COR-L47 (cell line): ENCODE measurements at regions not wholly inside any gene's neighbourhood (a gene's known extent, or its start where the extent isn't known, plus 50 kb on each side); places are given as distances from the start of the nearest gene placed in this dataset.
"Not testable (repeated sequence)": the region's sequence is repeated elsewhere in the genome, so short reads cannot be mapped to it uniquely, and the experiment has no call there.

Experiments
- DNase-seq: peaks from one replicate; lab custom pipeline; 2025; lab: John Stamatoyannopoulos, UW

DNA sequence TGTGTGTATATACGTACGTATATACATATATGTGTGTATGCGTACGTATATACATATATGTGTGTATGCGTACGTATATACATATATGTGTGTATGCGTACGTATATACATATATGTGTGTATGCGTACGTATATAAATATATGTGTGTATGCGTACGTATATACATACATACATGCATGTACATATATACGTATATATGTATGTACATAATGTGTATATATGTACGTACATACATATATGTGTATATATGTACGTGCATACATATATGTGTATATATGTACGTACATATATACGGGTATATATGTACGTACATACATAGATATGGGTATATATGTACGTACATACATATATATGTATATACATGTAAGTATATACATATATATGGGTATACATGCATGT lies 332.1 kb downstream of the CRPPA start:
- no peak for DNase-seq

DNA sequence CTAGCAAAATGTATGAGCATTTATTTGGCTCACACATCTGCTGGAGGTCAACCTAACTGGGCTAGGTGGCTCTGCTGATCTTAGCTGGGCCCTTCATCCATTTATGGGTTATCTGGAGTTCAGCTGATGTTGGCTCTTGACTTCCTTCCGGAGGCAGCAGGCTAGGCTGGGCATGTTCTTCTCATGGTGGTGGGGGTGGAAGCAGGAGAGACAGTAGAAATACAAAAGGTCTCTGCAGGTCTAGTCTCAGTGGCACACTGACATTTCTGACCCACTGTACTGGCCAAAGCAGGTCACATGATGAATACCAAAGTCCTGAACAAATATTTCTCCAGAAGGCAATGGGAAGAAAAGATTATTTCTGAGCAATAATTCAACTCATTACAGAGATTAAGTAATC lies 334.6 kb downstream of the CRPPA start:
- no peak for DNase-seq

DNA sequence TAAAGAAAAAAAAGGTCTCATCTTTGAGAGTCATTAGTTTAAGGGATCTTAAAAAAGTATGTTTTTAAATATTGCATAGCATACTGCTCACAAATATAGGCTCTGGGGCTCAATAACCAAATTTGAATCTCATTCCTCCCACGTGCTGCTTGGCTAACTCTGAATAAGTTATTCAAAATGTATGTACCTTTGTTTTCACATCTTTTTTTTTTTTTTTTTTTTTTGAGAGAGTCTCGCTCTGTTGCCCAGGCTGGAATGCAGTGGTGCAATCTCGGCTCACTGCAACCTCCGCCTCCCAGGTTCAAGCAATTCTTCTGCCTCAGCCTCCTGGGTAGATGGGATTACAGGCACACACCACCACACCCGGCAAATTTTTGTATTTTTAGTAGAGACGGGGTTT lies 335.6 kb downstream of the CRPPA start:
- not testable (repeated sequence) for DNase-seq

DNA sequence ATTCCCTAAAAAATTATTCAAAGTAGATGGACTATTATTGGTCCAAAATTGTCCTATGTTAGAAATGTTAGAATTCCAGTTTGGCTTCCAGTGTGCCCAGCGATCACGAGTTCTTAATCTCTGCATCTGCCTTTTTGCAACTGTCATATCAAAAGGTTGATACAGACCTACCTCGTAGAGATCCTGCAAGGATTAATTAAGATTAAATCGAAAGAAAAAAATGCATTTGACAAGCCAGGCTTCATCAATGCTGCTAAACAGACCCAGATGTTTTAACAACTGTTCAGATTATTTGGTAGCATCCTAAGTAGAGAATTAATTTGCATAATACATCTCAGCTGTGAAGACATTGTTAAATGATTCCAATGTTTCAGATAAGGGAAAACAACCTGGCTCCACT lies 336.5 kb downstream of the CRPPA start:
- no peak for DNase-seq

DNA sequence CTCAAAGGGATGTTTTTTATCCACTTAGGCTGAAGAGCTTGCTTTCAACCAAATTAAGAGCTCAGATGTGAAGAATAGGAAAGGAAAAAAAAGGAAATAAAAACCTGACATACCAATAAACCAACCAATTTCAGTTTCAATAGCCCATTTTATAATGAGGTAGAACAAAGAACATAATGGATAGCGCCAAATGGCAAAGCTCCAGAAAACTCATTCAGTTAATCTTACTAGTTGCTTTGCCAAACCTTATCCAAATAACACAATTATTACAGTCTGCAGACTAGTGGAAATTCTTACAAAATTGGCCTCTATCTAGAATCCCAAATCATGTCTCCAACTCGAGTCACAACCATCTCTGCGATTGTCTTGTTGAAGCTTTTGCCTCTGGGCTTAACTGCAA lies 337.0 kb downstream of the CRPPA start:
- peak; percentile 39 for DNase-seq

DNA sequence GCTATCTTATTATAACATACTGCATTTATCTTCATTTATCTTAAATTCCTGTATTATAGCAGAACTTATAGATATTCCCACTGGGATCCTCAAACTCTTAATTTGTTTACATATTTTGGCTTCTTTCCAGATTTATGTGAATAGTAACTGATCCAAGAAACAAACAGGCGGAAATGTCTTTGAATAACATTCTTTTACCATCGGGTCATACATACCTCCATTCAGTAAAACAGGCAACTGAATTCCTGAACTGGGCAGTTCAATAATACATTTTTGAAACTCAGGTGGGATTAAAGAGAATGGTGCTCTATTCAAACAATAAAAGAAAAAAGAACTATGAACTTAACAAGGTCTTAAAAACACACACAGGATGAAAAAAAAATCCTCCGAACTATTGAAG lies 337.4 kb downstream of the CRPPA start:
- no peak for DNase-seq

DNA sequence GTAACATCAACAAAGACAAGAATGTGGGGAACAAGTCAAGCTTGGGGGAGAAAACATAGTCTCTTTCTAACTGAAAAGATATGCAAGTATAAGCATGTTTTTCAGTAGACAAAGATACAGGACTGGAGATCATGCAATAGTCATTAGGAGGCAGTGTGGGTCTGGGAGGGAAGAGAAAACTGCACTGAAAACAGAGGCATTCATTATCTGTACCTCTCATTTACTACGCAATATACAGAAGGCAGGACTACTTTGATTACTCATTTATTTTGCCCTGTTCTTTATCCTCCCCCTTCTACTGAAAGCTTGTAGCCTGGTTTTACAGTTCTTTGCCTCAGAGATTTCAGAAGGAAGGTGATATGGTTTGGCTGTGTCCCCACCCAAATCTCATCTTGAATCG lies 341.2 kb downstream of the CRPPA start:
- no peak for DNase-seq

DNA sequence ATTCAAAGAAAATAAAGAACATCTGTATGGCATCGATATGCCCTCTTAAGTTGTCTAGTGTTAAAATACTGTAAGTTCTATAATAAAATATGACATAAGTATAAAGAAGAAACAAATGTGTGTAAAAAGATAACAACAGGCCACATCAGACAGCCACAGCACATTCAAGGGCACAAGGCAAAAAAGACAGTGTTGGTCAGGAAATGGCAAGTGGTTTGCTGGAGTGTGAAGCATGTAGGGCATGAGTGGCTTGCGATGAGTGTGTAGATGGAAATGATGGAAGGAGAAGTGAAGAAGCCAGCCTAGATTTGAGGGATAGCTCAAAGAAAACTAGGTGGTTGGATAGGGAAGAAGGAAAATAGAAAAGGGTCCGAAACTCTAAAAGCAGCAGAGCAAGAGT lies 341.6 kb downstream of the CRPPA start:
- no peak for DNase-seq

DNA sequence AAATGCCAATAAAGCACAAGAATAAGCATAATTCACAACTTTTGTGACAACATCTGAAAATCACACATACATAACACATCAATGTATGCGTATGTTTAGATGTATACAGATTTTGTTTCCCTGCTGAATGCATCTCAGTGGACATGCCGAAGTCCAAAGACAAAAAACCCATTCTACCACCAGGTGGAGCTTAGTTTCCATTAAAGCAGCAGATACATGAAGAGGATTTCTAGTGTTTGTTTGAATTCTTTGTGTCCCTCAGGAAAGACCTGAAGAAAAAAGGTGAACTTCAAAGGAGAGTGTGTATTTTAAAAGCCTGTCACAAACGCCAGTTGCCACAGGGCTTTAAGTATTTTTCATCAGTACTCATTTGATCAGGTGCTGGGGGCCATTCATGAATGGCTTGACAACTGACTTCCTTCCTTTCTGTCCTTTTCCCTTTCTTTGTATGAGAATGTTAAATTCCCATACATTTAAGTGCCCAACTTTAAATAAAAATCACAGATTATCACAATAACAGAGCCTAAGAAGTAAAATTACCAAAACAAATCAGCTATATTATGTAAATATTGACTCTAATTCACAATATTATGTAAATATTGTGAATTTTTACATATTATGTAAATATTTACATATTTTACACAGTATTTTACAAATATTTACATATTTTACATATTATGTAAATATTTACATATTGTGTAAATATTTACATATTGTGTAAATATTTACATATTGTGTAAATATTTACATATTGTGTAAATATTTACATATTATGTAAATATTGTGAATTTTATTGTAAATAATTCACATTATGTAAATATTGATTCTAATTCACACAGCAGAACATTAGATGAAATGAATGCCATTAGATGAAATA lies 343.0 kb downstream of the CRPPA start:
- DNase-seq: peak; percentile 35

DNA sequence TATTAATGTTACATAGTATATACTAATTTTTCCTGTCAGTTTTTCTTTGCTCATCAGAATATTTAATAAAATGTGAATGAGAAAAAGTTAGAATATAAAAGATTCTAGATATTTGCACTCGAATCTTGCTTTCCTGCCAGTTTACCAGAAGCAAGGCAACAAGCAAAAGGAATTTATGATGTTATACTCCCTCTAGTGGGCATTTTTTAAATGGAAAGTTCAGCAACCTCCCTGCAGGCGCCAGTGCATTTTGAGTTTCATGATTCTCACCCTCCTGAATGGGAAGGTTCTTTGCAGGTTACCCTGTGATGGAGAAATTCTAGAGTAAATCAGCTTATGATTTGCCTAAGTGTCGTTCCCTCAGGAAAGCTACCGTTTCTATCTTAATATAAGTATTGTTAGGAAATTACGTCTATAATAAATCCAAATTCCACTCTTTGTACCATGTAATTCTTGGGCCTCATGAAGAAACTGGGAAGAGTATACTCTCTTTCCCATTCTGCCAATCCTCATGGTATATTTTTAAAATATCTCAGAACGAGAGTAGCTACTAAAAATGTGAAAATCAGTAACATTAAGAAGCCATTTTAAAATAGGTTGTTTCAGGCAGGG lies 350.0 kb downstream of the CRPPA start:
- peak; percentile 43 for DNase-seq

DNA sequence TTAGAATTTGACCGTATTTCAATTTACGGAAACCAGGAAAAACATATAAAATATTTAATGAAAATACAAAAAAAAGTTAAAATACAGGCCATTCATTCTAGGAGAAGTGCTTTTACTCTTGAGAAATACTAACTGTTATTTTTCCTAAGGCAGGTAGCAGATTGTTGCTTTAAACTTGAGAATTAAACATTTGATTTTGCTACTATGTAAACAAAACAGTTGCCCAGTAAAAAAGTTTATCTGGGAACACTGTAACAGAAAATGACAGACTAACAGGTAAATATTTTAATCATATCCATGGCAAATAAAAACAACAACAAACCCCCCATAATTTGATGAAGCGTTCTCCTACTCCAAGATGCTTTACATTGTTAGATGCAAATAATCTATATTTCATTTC lies 350.5 kb downstream of the CRPPA start:
- DNase-seq: no peak

DNA sequence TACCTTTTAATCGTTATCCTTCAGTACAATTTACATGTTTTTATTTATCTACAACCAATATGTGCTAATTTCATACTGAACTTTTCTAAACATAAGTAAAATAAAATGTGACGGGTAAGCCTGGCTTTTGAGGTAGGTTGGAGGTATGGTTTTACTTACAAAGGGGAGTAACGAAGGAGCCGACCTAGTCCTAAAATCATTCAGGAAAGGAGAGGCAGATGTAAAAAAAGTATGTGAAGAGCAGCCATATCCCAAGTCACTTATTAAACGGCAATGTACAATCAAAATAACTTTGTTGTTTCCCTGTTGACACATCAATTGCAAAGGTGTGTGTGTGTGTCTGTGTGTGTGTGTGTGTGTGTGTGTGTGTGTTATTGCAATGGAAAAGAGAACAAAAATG lies 351.3 kb downstream of the CRPPA start:
- no peak for DNase-seq

DNA sequence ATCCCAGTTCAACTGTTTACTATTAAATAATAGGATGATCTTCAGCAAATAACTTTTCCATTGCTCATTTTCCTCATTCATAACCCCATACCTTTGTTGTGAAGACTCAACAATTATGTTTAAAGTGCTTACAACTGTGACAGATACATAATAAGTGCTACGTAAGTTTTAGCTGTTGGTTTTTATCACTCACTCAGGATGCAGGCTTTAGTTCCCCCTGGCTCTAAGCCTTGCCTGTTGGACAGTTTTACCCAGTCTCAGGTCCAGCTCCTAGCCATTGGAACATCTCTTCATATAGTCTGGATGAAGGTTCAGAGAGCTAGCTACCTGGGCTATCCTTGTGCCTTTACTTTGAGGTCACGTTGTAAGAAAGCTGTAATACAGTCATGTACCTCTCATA lies 353.2 kb downstream of the CRPPA start:
- no peak for DNase-seq

DNA sequence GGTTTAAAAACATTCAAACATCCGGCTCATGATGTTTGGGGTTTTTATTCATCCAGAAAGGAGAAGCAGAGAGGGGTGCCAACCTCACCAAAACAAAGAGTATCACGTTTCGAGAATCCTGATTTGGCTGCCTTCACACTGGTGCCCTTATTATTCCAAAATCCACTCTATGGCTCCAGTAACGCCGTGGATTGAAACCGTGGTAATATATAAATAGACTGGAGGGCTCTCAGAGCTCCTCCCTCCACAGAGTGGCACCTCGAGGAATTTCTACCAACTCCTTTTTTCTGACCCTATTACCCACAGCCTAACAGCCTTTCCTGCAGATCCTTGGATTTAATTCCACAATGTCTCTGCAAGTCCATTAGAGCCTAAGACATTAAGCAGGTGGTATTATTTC lies 353.6 kb downstream of the CRPPA start:
- peak; percentile 39 for DNase-seq

DNA sequence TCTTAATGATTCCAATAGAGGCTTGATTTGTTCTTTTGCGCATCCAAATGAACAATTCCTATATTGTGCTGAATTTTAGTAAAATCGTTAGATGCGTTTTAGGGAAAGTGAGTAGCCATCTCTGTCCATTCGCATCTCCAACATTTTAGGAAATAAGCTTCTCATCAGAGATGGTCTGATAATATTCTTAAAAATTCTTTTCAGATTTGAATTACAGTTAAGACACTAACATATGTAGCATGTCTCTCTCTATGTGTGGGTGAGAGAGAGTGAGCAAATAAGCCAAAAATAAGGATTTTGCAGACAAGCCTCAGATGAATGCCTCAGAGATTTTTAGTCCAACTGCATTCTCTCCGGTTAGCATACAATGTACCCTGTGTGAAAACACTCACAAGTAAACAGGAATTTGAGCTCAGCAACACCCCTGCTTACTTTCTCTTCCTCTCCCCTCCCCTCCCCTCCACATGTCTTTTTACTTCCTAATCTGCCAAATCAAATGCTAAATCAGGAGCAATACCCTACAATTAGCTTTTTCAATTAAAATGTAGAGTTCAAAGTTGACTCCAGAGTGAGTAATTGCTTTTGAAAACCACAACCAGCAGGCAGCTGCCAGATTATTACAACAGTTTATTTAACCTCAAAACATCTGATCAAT lies 354.4 kb downstream of the CRPPA start:
- peak; percentile 22 for DNase-seq

DNA sequence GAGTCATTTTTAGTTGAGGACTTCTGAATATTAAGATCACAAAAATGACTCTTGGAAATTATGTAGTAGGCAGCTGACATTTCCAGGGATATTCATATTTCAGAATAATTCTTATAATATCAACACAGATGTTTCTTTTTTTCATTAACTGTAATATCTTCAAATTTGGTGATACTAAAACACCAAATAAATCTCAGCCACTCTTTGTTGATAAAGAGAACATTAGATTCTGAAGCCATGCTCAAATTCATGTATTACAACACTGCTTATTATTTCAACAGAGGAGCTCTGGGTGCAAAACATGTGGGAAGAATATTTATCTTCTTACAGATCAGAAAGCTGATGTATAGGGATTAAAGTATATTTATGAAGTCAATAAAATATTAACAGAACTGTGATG lies 355.4 kb downstream of the CRPPA start:
- no peak for DNase-seq

DNA sequence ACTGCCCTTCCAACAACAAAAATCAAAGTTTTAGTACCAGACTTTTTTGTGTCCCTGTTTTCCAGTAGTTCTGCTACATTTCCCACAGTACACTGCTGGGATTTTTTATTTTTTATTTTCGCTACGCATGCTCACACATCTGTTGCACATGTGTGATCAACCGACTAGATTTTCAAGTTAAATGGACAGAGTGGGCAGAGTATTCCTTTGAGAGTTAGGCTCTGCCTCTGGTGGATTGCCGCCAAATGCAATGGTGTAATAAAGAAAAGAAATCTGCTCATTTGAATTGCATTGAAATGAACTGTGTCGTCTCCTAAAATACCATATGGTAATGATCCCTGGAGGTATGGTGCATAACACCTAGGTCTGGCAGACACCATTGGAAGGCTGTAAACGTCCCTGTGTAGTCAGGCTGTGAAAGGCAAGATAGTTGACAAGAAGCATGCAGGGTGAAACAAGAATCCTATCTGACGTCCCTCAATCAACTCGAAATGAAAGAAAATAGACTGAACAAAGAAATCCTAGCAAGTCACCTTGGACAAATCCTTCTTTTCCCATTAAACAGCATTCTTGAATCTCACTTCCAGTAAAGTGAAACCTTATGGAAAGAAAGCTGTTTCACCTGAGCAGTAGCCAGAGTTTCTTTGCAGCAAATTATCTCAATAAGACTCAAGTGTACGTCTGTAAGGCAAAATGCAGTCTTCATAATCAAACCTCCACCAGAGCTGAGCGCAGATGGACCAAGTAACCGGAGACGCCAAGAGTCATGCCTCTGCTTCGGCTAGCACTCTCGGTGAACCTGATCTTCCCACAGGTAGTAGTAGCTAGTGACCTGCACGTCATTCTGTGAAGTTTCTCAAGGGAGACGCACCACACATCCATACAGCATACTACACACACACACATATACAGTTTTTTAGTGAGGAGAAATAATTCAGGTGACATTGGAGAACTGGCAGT lies 357.3 kb downstream of the CRPPA start:
- no peak for DNase-seq

DNA sequence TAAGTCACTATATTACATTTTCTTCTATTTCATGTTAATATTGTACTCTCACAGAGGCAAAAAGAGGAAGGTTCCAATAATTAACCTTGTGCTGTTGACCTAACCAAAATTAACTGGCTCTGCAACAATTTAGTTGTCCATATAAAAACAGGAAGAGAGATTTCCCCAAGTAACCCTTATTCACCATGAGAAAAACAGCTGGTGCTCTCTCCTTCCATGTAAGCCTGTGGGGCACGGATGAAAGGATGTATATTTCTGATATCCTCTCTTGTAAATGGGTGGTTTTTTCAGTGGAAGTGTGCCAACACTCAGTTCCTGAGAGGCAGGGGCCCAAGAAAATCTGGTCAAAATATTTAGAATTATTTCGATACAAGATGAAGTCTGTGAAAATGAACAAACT lies 358.1 kb downstream of the CRPPA start:
- DNase-seq: no peak

DNA sequence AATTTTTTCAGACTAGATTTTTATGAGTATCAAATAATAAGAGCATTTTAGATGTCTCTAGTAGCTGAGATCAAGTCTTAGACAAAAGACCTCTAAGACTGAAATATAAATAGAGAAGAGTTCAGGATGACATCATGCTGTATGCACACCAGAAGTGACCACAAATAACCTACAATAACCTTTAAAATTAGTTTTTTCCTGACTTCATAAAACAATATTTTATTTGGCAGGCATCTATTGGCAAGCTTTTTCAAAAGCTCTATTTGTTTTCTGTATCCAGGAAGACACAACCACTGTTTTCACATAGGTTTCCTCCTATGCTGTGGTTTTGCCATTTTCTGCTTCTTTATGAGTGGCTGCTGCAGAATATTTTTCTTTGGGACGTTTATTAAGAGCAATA lies 359.1 kb downstream of the CRPPA start:
- DNase-seq: no peak

DNA sequence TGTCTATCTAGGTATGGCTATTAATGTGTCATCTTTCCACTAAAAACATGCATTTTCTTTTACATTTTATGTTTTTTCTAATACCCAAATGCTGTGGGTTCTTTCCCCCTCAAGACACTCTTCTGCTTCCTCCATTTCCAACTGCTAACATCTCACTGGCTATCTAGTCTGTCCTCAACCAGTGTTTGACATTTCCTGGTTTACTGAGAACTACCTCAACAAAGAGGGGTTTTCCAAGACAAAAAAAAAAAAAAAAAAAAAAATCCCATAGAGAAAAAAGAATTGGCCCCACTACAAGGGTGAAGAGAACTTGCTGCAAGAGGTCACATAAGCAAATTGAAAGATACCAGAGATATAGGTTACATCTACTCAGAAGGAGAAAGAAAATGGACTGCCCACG lies 359.7 kb downstream of the CRPPA start:
- no peak for DNase-seq

DNA sequence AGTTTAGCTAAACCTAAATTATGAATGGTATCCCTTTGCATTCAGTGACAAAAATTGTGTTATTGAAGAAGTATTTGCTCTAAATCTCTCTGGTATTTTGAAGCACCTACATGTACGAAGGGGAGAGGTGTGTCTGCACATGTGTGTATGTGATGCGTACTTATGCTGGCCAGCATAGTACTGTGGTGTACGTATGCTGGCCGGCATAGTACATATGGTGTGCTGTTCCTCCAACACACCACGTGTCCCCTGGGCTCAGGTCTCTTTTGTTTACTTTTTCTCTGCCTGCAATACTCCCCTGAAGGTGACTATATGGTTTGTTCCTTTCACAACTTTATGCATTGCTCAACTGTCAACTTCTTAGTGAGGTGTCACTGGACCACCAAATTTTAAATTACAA lies 360.3 kb downstream of the CRPPA start:
- DNase-seq: no peak

DNA sequence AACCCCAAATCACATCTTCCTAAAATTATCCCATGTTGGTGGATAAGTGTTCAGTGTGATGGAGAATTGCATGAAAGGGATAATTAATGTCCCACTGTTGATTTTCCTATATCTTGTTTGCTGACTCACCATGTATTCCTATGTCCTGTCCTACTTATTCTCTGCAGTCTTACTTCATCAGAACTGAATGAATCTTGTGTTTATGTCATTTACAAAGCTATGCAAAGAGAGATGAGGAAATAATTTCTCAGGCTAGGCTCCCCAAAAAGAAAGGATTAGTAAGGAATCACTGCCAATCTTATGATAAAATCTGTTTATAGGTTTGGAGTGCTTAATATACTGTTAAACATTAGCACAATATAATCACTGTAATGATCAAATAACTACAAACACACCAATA lies 360.8 kb downstream of the CRPPA start:
- DNase-seq: no peak
